ENCODE measurements at regions not wholly inside any gene's neighbourhood (a gene's known extent, or its start where the extent isn't known, plus 50 kb on each side); places are given as distances from the start of the nearest gene placed in this dataset.

DNA sequence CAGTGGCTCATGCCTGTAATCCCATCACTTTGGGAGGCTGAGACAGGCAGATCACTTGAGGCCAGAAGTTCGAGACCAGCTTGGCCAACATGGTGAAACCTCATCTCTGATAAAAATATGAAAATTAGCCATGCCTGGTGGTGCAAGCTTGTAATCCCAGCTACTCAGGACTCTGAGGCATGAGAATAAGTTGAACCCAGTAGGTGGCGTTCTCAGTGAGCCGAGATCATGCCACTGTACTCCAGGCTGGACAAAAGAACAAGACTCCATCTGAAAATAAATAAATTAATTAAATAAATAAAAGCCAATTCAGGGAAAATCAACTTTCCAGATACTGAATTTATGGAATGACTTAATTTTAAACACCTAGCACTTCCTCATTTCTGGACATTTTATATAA, 1722.1 kb downstream of the MAT2B start:
- no peak overlapping the region for H3K4me3 Mint-ChIP-seq
- H3K27me3 Mint-ChIP-seq, result no peaks in the 10 kb centered on the region
- peaks cover 9% of the 10 kb centered on the region for H3K4me1 Mint-ChIP-seq (ENCODE audit: low read depth)
- intact Hi-C loops (cut with micrococcal nuclease), result no loop called here
- H3K27ac Mint-ChIP-seq, result no peak overlapping the region
- no peaks in the 10 kb centered on the region for H3K36me3 Mint-ChIP-seq (ENCODE audit: low read depth)
- no peaks in the 10 kb centered on the region for H3K9me3 Mint-ChIP-seq

- no peaks in the 10 kb centered on the region for H3K36me3 Mint-ChIP-seq (ENCODE audit: low read depth)
- H3K27ac Mint-ChIP-seq, result no peak overlapping the region
- peaks cover 9% of the 10 kb centered on the region for H3K4me1 Mint-ChIP-seq (ENCODE audit: low read depth)
- intact Hi-C loops (cut with micrococcal nuclease), result no loop called here
- H3K27me3 Mint-ChIP-seq, result no peaks in the 10 kb centered on the region
- H3K9me3 Mint-ChIP-seq, result peaks cover under 1% of the 10 kb centered on the region
- H3K4me3 Mint-ChIP-seq, result no peak overlapping the region
These were observed 1722.8 kb downstream of the MAT2B start for GRCh38 chr5:165228184-165228583.

- Mint-ChIP-seq H3K4me3 (no peak overlapping the region), H3K27me3 (no peaks in the 10 kb centered on the region), H3K27ac (no peak overlapping the region), H3K4me1 (ENCODE audit: low read depth) (peaks cover 9% of the 10 kb centered on the region), H3K36me3 (ENCODE audit: low read depth) (no peaks in the 10 kb centered on the region), H3K9me3 (peaks cover 16% of the 10 kb centered on the region)
- intact Hi-C loops (cut with micrococcal nuclease), result loop anchor here (5.0 kb wide), 1 partner anchor 225 kb away; no protein-coding TSS in a partner anchor
These were observed 1726.5 kb downstream of the MAT2B start for GRCh38 chr5:165231821-165232508.

DNA sequence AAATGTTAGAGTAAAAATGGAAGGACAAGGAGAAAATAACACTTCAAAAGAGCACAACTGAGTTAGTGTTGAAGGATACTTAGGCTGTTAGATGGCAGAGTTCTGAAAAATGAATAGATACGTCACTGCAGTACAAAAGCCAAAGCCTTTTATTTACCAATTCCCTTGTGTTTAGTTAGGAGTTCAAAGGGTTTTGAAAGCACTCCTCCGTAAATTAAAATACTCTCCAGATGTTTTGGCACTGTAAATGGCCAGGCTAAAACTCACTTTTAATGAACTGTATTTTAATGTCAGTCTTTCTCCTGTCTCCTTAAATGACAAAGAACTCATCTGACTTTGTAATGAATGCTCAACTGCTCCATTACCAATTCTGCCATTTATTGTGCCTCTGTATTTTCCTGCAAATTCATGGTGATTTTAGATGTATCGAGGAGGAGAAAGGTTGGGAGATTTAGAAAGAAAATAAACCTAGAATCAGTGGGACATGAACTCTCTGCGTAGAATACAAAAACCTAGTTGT, 1727.2 kb downstream of the MAT2B start:
- Mint-ChIP-seq H3K27me3 (no peaks in the 10 kb centered on the region), H3K36me3 (ENCODE audit: low read depth) (no peaks in the 10 kb centered on the region), H3K4me3 (no peak overlapping the region), H3K4me1 (ENCODE audit: low read depth) (peaks cover 9% of the 10 kb centered on the region), H3K27ac (no peak overlapping the region), H3K9me3 (peaks cover 16% of the 10 kb centered on the region)
- intact Hi-C loops (cut with micrococcal nuclease), result loop anchor here (5.0 kb wide), 1 partner anchor 225 kb away; no protein-coding TSS in a partner anchor

DNA sequence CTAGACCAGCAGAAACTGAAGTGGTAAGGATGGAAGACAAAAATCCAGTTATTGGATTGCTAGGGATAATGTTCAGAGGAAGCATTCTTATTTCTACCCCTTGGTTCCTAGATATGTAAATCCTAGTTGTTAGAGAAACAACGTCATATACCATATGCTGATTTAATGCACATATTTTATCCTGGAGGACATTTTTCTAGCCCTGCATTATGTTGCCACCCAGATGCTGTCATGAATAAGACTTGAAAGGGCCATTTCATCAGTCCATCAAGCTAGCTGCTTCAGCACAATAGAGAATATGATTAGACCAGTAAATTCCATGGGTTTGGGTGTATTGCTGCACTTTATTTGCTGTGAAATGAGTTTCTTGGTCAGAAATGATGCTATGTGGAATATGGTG, 1736.4 kb downstream of the MAT2B start:
- Mint-ChIP-seq H3K36me3 (ENCODE audit: low read depth) (no peaks in the 10 kb centered on the region), H3K9me3 (peaks cover 8% of the 10 kb centered on the region), H3K27ac (no peak overlapping the region), H3K4me1 (ENCODE audit: low read depth) (no peaks in the 10 kb centered on the region), H3K4me3 (no peak overlapping the region), H3K27me3 (no peaks in the 10 kb centered on the region)
- intact Hi-C loops (cut with micrococcal nuclease), result no loop called here

- Mint-ChIP-seq H3K27ac (no peak overlapping the region), H3K27me3 (no peaks in the 10 kb centered on the region), H3K4me3 (no peak overlapping the region), H3K9me3 (peaks cover 8% of the 10 kb centered on the region), H3K4me1 (ENCODE audit: low read depth) (no peaks in the 10 kb centered on the region), H3K36me3 (ENCODE audit: low read depth) (no peaks in the 10 kb centered on the region)
- intact Hi-C loops (cut with micrococcal nuclease), result no loop called here
These were observed 1737.2 kb downstream of the MAT2B start for GRCh38 chr5:165242646-165243045.

GRCh38 chr5:165244407-165244806, 1739.0 kb downstream of the MAT2B start:
- Mint-ChIP-seq H3K27me3 (no peaks in the 10 kb centered on the region), H3K4me1 (ENCODE audit: low read depth) (no peaks in the 10 kb centered on the region), H3K9me3 (no peaks in the 10 kb centered on the region), H3K36me3 (ENCODE audit: low read depth) (no peaks in the 10 kb centered on the region), H3K27ac (no peak overlapping the region), H3K4me3 (no peak overlapping the region)
- intact Hi-C loops (cut with micrococcal nuclease), result no loop called here

- H3K36me3 Mint-ChIP-seq (ENCODE audit: low read depth), result no peaks in the 10 kb centered on the region
- H3K9me3 Mint-ChIP-seq, result peaks cover 10% of the 10 kb centered on the region
- H3K27ac Mint-ChIP-seq, result no peak overlapping the region
- no peak overlapping the region for H3K4me3 Mint-ChIP-seq
- intact Hi-C loops (cut with micrococcal nuclease), result no loop called here
- H3K27me3 Mint-ChIP-seq, result no peaks in the 10 kb centered on the region
- H3K4me1 Mint-ChIP-seq (ENCODE audit: low read depth), result no peaks in the 10 kb centered on the region
These were observed 1752.9 kb downstream of the MAT2B start for GRCh38 chr5:165258197-165258771.

- intact Hi-C loops (cut with micrococcal nuclease), result no loop called here
- H3K36me3 Mint-ChIP-seq (ENCODE audit: low read depth), result no peaks in the 10 kb centered on the region
- H3K9me3 Mint-ChIP-seq, result no peaks in the 10 kb centered on the region
- no peak overlapping the region for H3K4me3 Mint-ChIP-seq
- no peaks in the 10 kb centered on the region for H3K4me1 Mint-ChIP-seq (ENCODE audit: low read depth)
- H3K27ac Mint-ChIP-seq, result no peak overlapping the region
- H3K27me3 Mint-ChIP-seq, result no peaks in the 10 kb centered on the region
These were observed 1755.0 kb downstream of the MAT2B start for GRCh38 chr5:165260426-165260825.

DNA sequence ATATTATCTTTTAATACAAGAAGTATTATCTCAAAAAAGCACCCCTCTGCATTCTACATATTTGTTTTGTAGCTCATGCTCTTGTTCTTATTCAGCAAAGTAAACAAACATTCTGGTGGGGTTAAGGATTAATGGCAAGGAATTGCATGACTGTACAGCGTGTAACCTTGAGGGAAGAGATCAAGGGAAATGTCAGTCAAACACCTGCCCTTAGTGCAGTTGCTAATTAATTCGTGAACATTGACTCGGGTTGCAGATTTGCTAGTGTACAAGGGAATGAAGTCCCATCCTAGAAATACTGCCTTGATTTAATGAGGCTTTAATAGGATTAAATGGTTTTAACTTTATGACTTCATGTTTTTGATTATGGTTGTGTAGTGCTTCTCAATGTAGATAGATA, 1758.1 kb downstream of the MAT2B start:
- Mint-ChIP-seq H3K4me3 (no peak overlapping the region), H3K36me3 (ENCODE audit: low read depth) (no peaks in the 10 kb centered on the region), H3K27ac (no peak overlapping the region), H3K9me3 (no peaks in the 10 kb centered on the region), H3K4me1 (ENCODE audit: low read depth) (no peaks in the 10 kb centered on the region), H3K27me3 (no peaks in the 10 kb centered on the region)
- intact Hi-C loops (cut with micrococcal nuclease), result no loop called here

- intact Hi-C loops (cut with micrococcal nuclease), result no loop called here
- H3K9me3 Mint-ChIP-seq, result no peaks in the 10 kb centered on the region
- no peaks in the 10 kb centered on the region for H3K36me3 Mint-ChIP-seq (ENCODE audit: low read depth)
- H3K4me1 Mint-ChIP-seq (ENCODE audit: low read depth), result no peaks in the 10 kb centered on the region
- no peak overlapping the region for H3K4me3 Mint-ChIP-seq
- H3K27me3 Mint-ChIP-seq, result no peaks in the 10 kb centered on the region
- no peak overlapping the region for H3K27ac Mint-ChIP-seq
These were observed 1761.5 kb downstream of the MAT2B start for GRCh38 chr5:165266939-165267338.

GRCh38 chr5:165272436-165272835, 1767.0 kb downstream of the MAT2B start:
- intact Hi-C loops (cut with micrococcal nuclease), result no loop called here
- no peaks in the 10 kb centered on the region for H3K36me3 Mint-ChIP-seq (ENCODE audit: low read depth)
- H3K27me3 Mint-ChIP-seq, result no peaks in the 10 kb centered on the region
- H3K27ac Mint-ChIP-seq, result no peak overlapping the region
- H3K4me3 Mint-ChIP-seq, result no peak overlapping the region
- no peaks in the 10 kb centered on the region for H3K4me1 Mint-ChIP-seq (ENCODE audit: low read depth)
- no peaks in the 10 kb centered on the region for H3K9me3 Mint-ChIP-seq

DNA sequence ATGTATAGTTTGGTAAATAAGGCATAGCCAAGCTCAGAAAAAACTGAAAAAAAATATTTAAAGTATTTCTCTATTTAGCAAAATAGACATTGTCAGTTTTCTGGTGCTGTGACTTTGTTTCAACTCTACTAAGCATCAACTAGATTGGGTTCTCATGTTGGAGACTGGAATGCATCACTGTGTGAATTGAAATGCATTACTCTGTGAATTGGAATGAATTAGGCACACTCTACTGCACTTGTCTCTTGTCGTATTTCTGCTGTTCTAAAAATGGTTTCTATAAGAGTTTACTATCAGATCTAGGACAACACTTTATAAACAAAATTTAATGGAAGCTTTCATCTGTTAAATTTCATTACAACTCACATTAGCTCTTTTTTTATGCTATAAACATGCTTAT, 1772.2 kb downstream of the MAT2B start:
- H3K4me3 Mint-ChIP-seq, result no peak overlapping the region
- H3K27me3 Mint-ChIP-seq, result no peaks in the 10 kb centered on the region
- no peaks in the 10 kb centered on the region for H3K9me3 Mint-ChIP-seq
- intact Hi-C loops (cut with micrococcal nuclease), result no loop called here
- H3K4me1 Mint-ChIP-seq (ENCODE audit: low read depth), result no peaks in the 10 kb centered on the region
- no peaks in the 10 kb centered on the region for H3K36me3 Mint-ChIP-seq (ENCODE audit: low read depth)
- H3K27ac Mint-ChIP-seq, result no peak overlapping the region

- intact Hi-C loops (cut with micrococcal nuclease), result no loop called here
- Mint-ChIP-seq H3K27me3 (no peaks in the 10 kb centered on the region), H3K36me3 (ENCODE audit: low read depth) (no peaks in the 10 kb centered on the region), H3K4me3 (no peak overlapping the region), H3K4me1 (ENCODE audit: low read depth) (no peaks in the 10 kb centered on the region), H3K27ac (no peak overlapping the region), H3K9me3 (no peaks in the 10 kb centered on the region)
These were observed 1777.1 kb downstream of the MAT2B start for GRCh38 chr5:165282491-165282890.

DNA sequence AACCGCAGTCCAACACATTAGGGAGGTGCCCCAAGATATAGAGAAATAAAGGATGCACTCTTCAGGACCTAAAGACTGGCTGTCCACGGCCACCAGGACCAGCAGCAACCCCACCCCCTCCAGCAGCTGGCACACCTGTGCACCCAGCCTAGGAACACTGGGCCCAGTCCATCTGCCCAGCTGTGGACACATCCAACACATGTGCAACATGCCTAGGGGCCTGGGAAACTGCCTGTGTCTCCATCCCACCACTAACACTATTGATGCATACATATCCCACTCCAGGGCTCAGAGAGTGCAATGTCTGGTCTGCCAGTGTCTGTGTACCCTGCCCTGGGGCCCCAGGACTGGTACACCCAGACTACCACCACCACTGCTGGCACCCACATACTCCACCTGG, 1781.3 kb downstream of the MAT2B start:
- H3K9me3 Mint-ChIP-seq, result no peaks in the 10 kb centered on the region
- H3K27ac Mint-ChIP-seq, result no peak overlapping the region
- H3K36me3 Mint-ChIP-seq (ENCODE audit: low read depth), result no peaks in the 10 kb centered on the region
- H3K27me3 Mint-ChIP-seq, result no peaks in the 10 kb centered on the region
- intact Hi-C loops (cut with micrococcal nuclease), result no loop called here
- no peak overlapping the region for H3K4me3 Mint-ChIP-seq
- H3K4me1 Mint-ChIP-seq (ENCODE audit: low read depth), result no peaks in the 10 kb centered on the region

Data from dendritic cell treated with granulocyte-macrophage colony-stimulating factor and Interleukin-4, amounts not matched to agents 40 ng/mL and 50 ng/mL, for 4 days (primary cell).